NCI-H226 (cell line): ENCODE measurements at regions not wholly inside any gene's neighbourhood (a gene's known extent, or its start where the extent isn't known, plus 50 kb on each side); places are given as distances from the start of the nearest gene placed in this dataset.

Experiments used
- DNase-seq: peaks from one replicate; pipeline ENCODE4 v3.0.0-alpha.2; 2015

- DNase-seq, result peak; percentile 90
Observed at GRCh38 chr6:137933696-137934095, 66.6 kb downstream of the TNFAIP3 start.

GRCh38 chr6:137936798-137937197 lies 69.7 kb downstream of the TNFAIP3 start:
- DNase-seq, result no peak

GRCh38 chr6:137937834-137938233 lies 70.8 kb downstream of the TNFAIP3 start:
- no peak for DNase-seq

- no peak for DNase-seq
Observed at GRCh38 chr6:137938770-137939379, 71.8 kb downstream of the TNFAIP3 start.

GRCh38 chr6:137941995-137942394 lies 74.9 kb downstream of the TNFAIP3 start:
- DNase-seq, result no peak

- DNase-seq, result no peak
Observed at GRCh38 chr6:137942736-137943135, 75.7 kb downstream of the TNFAIP3 start.

- DNase-seq, result peak; percentile 26
Observed at GRCh38 chr6:137944381-137944780, 77.3 kb downstream of the TNFAIP3 start.

- DNase-seq, result no peak
Observed at GRCh38 chr6:137944793-137945498, 77.9 kb downstream of the TNFAIP3 start.

GRCh38 chr6:137949686-137950390 lies 82.8 kb downstream of the TNFAIP3 start:
- DNase-seq, result no peak

GRCh38 chr6:137950581-137950980 lies 83.5 kb downstream of the TNFAIP3 start:
- no peak for DNase-seq

- no peak for DNase-seq
Observed at GRCh38 chr6:137951064-137951597, 84.1 kb downstream of the TNFAIP3 start.

GRCh38 chr6:137952247-137952646 lies 85.2 kb downstream of the TNFAIP3 start:
- DNase-seq, result no peak

- no peak for DNase-seq
Observed at GRCh38 chr6:137953761-137954160, 86.7 kb downstream of the TNFAIP3 start.

- DNase-seq, result no peak
Observed at GRCh38 chr6:137954253-137954652, 87.2 kb downstream of the TNFAIP3 start.

GRCh38 chr6:137956098-137956488 lies 89.0 kb downstream of the TNFAIP3 start:
- no peak for DNase-seq

- DNase-seq, result no peak
Observed at GRCh38 chr6:137957471-137957870, 90.4 kb downstream of the TNFAIP3 start.

GRCh38 chr6:137958811-137959565 lies 91.9 kb downstream of the TNFAIP3 start:
- no peak for DNase-seq

GRCh38 chr6:137962725-137963124 lies 95.7 kb downstream of the TNFAIP3 start:
- DNase-seq, result no peak

GRCh38 chr6:137964876-137965275 lies 97.8 kb downstream of the TNFAIP3 start:
- DNase-seq, result no peak

- no peak for DNase-seq
Observed at GRCh38 chr6:137967689-137968454, 100.8 kb downstream of the TNFAIP3 start.

GRCh38 chr6:137968455-137968804 lies 101.4 kb downstream of the TNFAIP3 start:
- no peak for DNase-seq

GRCh38 chr6:137968901-137969300 lies 101.8 kb downstream of the TNFAIP3 start:
- DNase-seq, result peak; percentile 39
